ENCODE measurements at regions not wholly inside any gene's neighbourhood (a gene's known extent, or its start where the extent isn't known, plus 50 kb on each side); places are given as distances from the start of the nearest gene placed in this dataset.

DNA sequence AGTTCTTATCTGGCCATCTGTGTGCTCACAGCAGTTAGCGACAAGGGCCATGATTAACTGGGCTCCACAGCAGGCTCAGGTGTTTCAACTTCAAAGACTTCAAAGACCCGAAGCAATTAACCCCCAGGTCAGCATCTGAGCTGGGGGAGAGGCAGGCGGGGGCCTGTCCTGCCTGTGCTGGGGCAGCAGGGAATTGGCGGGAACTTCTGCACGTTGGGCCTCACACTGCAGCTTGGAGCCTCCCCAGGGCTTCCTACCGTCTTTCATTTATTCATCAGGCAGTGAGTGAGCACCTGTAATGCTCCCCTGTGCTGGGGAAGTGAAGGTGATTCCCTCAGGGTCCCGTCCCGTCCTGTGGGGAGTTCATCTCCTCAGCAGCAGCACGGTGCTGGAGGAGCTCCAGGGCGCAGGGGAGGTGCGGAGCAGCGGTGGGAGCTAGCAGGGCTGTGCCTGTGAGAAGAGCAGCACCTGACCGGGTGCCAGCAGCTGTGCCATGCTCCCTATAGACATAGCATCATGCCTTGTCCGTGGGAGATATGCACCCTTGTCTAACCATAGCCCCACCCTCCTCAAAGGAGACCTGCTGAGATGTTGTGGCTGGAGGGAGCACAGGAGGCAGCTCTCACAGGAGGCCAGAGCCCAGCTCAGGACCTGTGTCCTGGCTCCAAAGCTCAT, 51.8 kb upstream of the FRMD1 start:
- DNase-seq, result peak in 2 of 3 experiments; percentile 68 to 80

DNA sequence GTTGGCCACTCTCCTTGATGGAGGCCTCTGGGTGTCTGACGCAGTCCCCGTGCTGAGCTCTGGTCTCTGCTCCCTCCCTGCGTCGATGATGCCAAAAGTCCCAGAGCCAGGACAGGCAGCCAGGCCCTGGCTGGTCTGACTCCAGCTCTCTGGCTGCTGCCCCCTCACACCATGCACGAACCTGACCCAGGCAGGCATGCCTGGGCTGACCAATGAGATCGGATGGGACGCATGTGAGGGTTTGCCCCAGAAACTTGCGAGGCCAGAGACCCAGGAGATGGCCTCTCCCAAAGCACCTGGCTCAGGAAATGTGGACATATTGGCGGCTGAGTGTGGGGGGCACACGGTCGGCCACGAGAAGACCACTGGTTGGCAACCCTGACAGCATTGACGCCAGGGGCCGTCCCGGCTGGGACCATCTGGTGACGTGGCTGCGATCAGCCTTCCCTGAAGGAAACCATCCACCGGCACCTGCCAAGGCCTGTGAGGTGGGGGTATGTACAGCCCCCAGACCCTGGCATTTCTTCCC, 51.2 kb upstream of the FRMD1 start:
- no peak for DNase-seq

DNA sequence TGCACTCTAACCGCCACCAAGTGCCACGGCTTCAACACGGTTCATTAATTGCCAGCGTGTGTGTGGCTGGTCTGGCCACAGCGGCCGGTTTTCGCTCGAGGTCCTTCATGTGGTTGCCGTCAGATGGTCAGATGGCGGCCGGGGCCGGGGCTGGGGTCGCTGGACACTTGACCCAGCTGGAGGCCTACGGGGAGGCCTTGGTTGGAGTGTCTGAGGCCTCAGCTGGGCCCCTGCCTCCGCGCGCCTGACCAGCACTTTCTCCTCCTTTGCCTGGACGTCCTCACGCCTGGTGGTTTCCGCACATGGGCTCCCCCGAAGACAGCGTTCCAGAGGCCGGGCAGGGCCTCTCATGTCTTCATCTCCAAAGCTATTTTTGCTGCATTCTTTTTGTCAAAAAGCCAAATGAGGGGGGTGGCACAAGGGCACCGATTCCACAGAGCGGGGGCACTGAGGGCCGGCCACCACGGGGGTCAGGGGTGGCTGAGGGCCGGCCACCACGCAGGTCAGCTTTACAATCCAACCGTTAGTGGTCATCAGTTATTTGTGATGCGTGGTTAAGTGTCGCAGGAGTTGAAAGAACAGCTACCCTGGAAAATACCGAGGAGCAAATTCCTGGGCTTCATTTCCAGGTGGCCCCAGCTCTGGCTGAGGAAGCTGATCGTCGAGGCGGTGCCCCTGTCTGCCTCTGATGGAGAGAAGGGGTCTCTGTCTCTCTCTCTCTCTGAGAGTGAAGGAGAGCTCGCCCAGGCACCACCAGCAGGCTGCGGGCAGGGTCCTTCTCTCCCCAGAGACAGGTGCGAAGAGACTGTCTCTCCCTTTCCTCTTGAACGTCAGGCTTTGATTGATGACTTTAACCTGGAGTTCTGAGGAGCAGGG, 50.5 kb upstream of the FRMD1 start:
- no peak for DNase-seq

DNA sequence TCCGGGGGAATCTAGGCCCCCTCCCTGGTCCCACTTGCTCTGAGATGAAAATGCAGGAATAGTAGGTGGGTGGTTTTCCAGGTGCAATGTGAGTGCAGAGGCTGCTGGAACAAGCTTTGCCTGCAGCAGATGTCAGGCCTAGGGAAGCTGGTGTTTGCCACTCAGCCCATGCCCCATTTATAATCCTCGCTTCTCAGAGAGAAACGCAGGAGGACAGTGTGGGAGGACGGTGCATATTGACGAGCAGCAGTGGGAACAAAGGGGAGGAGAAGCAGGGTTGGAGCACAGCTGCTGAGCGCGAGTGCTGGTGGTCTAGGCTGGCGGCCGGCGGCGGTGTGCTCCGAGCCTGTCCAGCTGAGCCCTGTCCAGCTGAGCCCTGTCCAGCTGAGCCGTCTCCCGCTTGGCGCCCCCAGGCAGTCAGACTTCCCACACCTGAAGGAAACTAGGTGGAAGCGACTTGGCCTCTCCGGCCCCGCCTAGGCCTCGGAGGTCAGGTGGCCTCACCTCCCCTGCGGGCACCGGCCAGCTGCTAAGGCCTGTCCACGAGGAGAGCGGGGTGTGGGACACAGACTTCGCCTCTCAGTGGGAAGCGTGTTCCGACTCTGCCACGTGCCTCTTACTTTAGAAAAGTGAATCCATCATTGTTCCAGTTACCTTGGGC, 49.7 kb upstream of the FRMD1 start:
- DNase-seq, result no peak
